GM06990 (cell line): ENCODE measurements at regions not wholly inside any gene's neighbourhood (a gene's known extent, or its start where the extent isn't known, plus 50 kb on each side); places are given as distances from the start of the nearest gene placed in this dataset.

ENCODE experiments used
- DNase-seq: peaks from one replicate; pipeline ENCODE4 v3.0.0-alpha.2; 2011; ENCODE audit not compliant: insufficient read length; ENCODE audit errors: extremely low read depth
- H3K27me3 ChIP-seq: replicated peaks from 2 replicates; pipeline ENCODE4 v1.6.0; 2011; ENCODE audit warnings: low read length; ENCODE audit not compliant: control insufficient read depth, insufficient read depth
- H3K36me3 ChIP-seq: 2 replicates; pipeline ENCODE4 v1.5.1; 2011; ENCODE audit warnings: low read length; ENCODE audit not compliant: control insufficient read depth, insufficient read depth
- H3K4me3 ChIP-seq: replicated peaks from 2 replicates; pipeline ENCODE4 v1.5.1; 2011; ENCODE audit warnings: low read depth, mild to moderate bottlenecking, control low read depth, low read length
- CTCF ChIP-seq: IDR thresholded peaks from 2 replicates; pipeline ENCODE4 v1.5.1; 2011; ENCODE audit warnings: low read length, control low read depth, mild to moderate bottlenecking, inconsistent platforms; ENCODE audit not compliant: insufficient read depth, poor library complexity, severe bottlenecking

- Histone ChIP-seq H3K27me3 (no peaks in the 10 kb centered on the region), H3K4me3 (no peak overlapping the region), H3K36me3 (no peaks in the 10 kb centered on the region)
- TF ChIP-seq CTCF = no peak
- DNase-seq = no peak
Measured at GRCh38 chr5:2259494-2260107, 376.9 kb upstream of the IRX4 start.

GRCh38 chr5:2258861-2259260, 376.1 kb upstream of the IRX4 start:
- no peaks in the 10 kb centered on the region for H3K27me3 ChIP-seq
- TF ChIP-seq CTCF = no peak
- no peak overlapping the region for H3K4me3 ChIP-seq
- H3K36me3 ChIP-seq = no peaks in the 10 kb centered on the region
- DNase-seq = no peak

GRCh38 chr5:2257326-2258244, 374.9 kb upstream of the IRX4 start:
- H3K4me3 ChIP-seq = no peak overlapping the region
- TF ChIP-seq CTCF = no peak
- H3K36me3 ChIP-seq = no peaks in the 10 kb centered on the region
- no peak for DNase-seq
- H3K27me3 ChIP-seq = no peaks in the 10 kb centered on the region

- no peaks in the 10 kb centered on the region for H3K36me3 ChIP-seq
- H3K4me3 ChIP-seq = no peak overlapping the region
- no peaks in the 10 kb centered on the region for H3K27me3 ChIP-seq
- no peak for DNase-seq
- TF ChIP-seq CTCF = no peak
Measured at GRCh38 chr5:2256691-2257280, 374.1 kb upstream of the IRX4 start.

GRCh38 chr5:2255915-2256690, 373.4 kb upstream of the IRX4 start:
- no peaks in the 10 kb centered on the region for H3K27me3 ChIP-seq
- DNase-seq = no peak
- no peak for TF ChIP-seq CTCF
- H3K36me3 ChIP-seq = no peaks in the 10 kb centered on the region
- no peak overlapping the region for H3K4me3 ChIP-seq
